ENCODE measurements at regions not wholly inside any gene's neighbourhood (a gene's known extent, or its start where the extent isn't known, plus 50 kb on each side); places are given as distances from the start of the nearest gene placed in this dataset.
A peak's percentile ranks its signal among the peaks of the same experiment; 100 is the strongest.

- H3K4me3 ChIP-seq (ENCODE audit: low read length), result no peak overlapping the region
- TF ChIP-seq CTCF (IDR thresholded peaks at IDR 0.05; ENCODE audit: insufficient read depth, low read depth, low read length, missing control alignments), result no peak
- no peak for DNase-seq (ENCODE audit: low read depth)
Observed at GRCh38 chrX:7789200-7789599, 53.8 kb upstream of the VCX start.

- TF ChIP-seq CTCF (IDR thresholded peaks at IDR 0.05; ENCODE audit: insufficient read depth, low read depth, low read length, missing control alignments), result no peak
- H3K4me3 ChIP-seq (ENCODE audit: low read length), result no peak overlapping the region
- DNase-seq (ENCODE audit: low read depth), result peak; percentile 47
Observed at GRCh38 chrX:7788334-7788733, 54.6 kb upstream of the VCX start.

- no peak for DNase-seq (ENCODE audit: low read depth)
- no peak for TF ChIP-seq CTCF (IDR thresholded peaks at IDR 0.05; ENCODE audit: insufficient read depth, low read depth, low read length, missing control alignments)
- no peak overlapping the region for H3K4me3 ChIP-seq (ENCODE audit: low read length)
Observed at GRCh38 chrX:7787714-7788113, 55.3 kb upstream of the VCX start.

GRCh38 chrX:7784580-7784979 lies 58.4 kb upstream of the VCX start:
- TF ChIP-seq CTCF (IDR thresholded peaks at IDR 0.05; ENCODE audit: insufficient read depth, low read depth, low read length, missing control alignments), result no peak
- no peak overlapping the region for H3K4me3 ChIP-seq (ENCODE audit: low read length)
- no peak for DNase-seq (ENCODE audit: low read depth)

DNA sequence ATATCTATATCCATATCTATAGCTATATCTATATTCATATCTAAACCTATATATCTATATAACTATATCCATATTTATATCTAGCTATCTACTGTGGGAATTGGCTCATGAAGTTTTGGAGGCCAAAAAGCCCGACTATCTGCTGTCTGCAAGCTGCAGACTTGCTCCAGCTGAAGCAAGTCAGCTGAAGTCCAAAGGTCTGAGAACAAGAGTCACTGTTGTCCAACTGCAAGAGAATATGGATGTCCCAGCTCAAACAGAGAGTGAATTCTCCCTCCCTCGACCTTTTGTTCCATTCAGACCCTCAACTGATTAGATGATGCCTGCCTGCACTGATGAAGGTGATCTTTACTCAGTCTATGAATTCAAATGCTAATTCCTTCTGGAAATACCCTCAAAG lies 63.3 kb upstream of the VCX start:
- no peak for DNase-seq (ENCODE audit: low read depth)

DNA sequence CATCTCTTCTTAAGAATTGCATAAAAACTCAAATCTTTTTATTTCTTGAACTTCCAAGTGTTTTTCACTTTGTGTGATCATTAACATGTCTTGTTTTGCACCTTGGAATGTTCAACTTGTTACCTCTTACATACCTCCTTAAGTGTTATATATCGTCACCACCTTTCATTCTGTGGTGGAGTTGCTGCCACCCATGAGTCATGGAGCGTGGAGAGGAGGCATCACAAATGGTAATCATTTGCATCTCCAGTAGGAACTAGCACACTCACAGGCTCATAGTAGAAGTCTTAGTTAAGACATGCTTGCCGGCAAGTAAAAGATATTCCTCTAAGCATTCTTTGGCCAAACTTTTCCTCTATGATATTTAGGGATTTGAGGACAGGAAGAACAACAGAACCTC lies 67.0 kb upstream of the VCX start:
- no peak for TF ChIP-seq CTCF (IDR thresholded peaks at IDR 0.05; ENCODE audit: insufficient read depth, low read depth, low read length, missing control alignments)
- no peak for DNase-seq (ENCODE audit: low read depth)
- no peak overlapping the region for H3K4me3 ChIP-seq (ENCODE audit: low read length)

More for the DNA sequence above, 63.3 kb upstream of the VCX start:
- no peak overlapping the region for H3K4me3 ChIP-seq (ENCODE audit: low read length)
- no peak for TF ChIP-seq CTCF (IDR thresholded peaks at IDR 0.05; ENCODE audit: insufficient read depth, low read depth, low read length, missing control alignments)

DNA sequence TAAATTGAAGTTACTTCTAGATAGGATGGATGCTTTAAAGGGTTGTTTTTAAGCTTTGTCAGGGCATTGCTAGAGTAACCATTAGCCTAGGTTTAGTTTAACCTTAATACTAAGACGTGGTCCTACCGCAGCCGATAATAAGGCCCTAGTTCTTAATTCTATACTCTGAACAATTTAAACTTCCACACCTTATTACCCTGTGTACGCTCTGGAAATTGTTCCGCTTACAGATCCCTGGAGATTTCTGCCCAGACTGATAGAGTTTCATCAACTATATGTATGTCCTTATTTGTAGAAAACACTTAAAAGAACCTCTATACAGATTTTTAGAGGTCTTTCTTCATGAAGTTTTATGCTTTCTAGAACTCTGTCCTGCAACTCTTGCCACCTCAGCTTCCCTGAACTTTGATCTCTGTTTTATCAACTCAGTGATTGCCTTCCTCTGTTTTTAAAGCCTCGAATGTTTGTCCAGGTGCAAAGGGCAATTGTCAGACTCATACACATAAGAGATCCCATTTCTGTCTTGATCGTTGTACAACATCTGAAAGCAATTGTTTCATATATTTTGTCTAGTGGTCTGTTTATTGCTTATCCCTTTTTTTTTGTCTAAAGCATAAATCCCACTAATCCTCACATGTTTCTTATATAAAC lies 71.1 kb upstream of the VCX start:
- no peak for TF ChIP-seq CTCF (IDR thresholded peaks at IDR 0.05; ENCODE audit: insufficient read depth, low read depth, low read length, missing control alignments)
- DNase-seq (ENCODE audit: low read depth), result no peak

More for the DNA sequence above, 71.1 kb upstream of the VCX start:
- no peak overlapping the region for H3K4me3 ChIP-seq (ENCODE audit: low read length)
